Stomach (tissue), 8 donors: ENCODE measurements at regions not wholly inside any gene's neighbourhood (a gene's known extent, or its start where the extent isn't known, plus 50 kb on each side); places are given as distances from the start of the nearest gene placed in this dataset.
"Not testable (repeated sequence)": the region's sequence is repeated elsewhere in the genome, so short reads cannot be mapped to it uniquely, and the experiment has no call there.

Source experiments
- DNase-seq, 2 donors: peaks; one replicate each; pipeline versions ENCODE4 v3.0.0 to v3.0.0-alpha.2; 2013 to 2019
- H3K27ac ChIP-seq, 5 donors: fragments of 200-600 bp in 4 of 5; sonication (generic) in 4 of 5; one replicate each; pipeline ENCODE4 v1.5.1; 2013 to 2019; ENCODE audit warnings: mild to moderate bottlenecking in 1 of 5, moderate library complexity in 1 of 5
- H3K27me3 ChIP-seq, 3 donors: fragments of 200-600 bp; sonication (generic); one replicate each; pipeline ENCODE4 v1.5.1; 2017 to 2019; ENCODE audit warnings: mixed run types in 1 of 3
- H3K36me3 ChIP-seq, 4 donors: fragments of 200-600 bp; sonication (generic); 1 replicate in 3 of 4; 2 replicates in 1 of 4; pipeline ENCODE4 v1.5.1; 2016 to 2019
- H3K4me1 ChIP-seq, 4 donors: fragments of 200-600 bp; sonication (generic); one replicate each; pipeline ENCODE4 v1.5.1; 2016 to 2019
- H3K4me3 ChIP-seq, 4 donors: fragments of 200-600 bp; sonication (generic) in 3 of 4; one replicate each; pipeline ENCODE4 v1.5.1; 2016 to 2019; ENCODE audit warnings: mild to moderate bottlenecking in 1 of 4
- H3K9me3 ChIP-seq, 4 donors: fragments of 200-600 bp; sonication (generic); one replicate each; pipeline ENCODE4 v1.5.1; 2016 to 2019
- CTCF ChIP-seq, 7 experiments: fragments of 450-650 bp in 4 of 7; fragments of 200-600 bp in 3 of 7; sonication (generic) in 3 of 7; IDR thresholded peaks; one replicate each; pipeline ENCODE4 v1.5.1; 2016 to 2019; ENCODE audit warnings: antibody characterized with exemption in 7 of 7, control low read depth in 2 of 7, mild to moderate bottlenecking in 1 of 7
- EP300 ChIP-seq: sonication (generic); formaldehyde crosslinking; IDR thresholded peaks from one replicate; pipeline ENCODE4 v1.6.1; 2017; ENCODE audit warnings: antibody characterized with exemption
- POLR2A ChIP-seq, 4 donors: fragments of 450-650 bp; IDR thresholded peaks; one replicate each; pipeline ENCODE4 v1.6.1; 2016; ENCODE audit warnings: antibody characterized with exemption in 4 of 4, control low read depth in 2 of 4, mild to moderate bottlenecking in 1 of 4, moderate library complexity in 1 of 4
- POLR2AphosphoS5 ChIP-seq, 3 donors: sonication (generic); formaldehyde crosslinking; IDR thresholded peaks; one replicate each; pipeline ENCODE4 v1.6.1; 2016; ENCODE audit warnings: antibody characterized with exemption in 3 of 3
- WGBS, 5 donors: extraction: QIAGEN DNeasy Blood & Tissue Kit in 3 of 5; methylation state at CpG; one replicate each; pipeline versions ENCODE4 v1.1.5 to v1.1.7; 2013 to 2018; 5-methylcytosine and 5-hydroxymethylcytosine counted together
- intact Hi-C: fragments of 100-400 bp; cut with DNase I; formaldehyde crosslinking; loops from one replicate; pipeline ENCODE4 v1.15.1; 2023; ENCODE audit warnings: low total_unique reads
- donor health status: healthy with polysubstance abuse.
- donor health status: Bipolar disorder and iron deficiency.
- donor health status: healthy.

GRCh38 chr21:19065164-19065563, 661.6 kb upstream of the TMPRSS15 start:
- Histone ChIP-seq H3K4me3 (no peak overlapping the region), H3K4me1 (no peaks in the 10 kb centered on the region), H3K9me3 (peaks cover 0 to 10% (median 4%) of the 10 kb centered on the region in 4 donors), H3K27me3 (no peaks in the 10 kb centered on the region), H3K36me3 (no peaks in the 10 kb centered on the region), H3K27ac (no peak overlapping the region)
- 79 to 97% (median 81%) methylated on average over 8 of the region's 8 CpGs for WGBS, 5 donors
- TF ChIP-seq CTCF (IDR thresholded peaks at IDR 0.05) (no peak), POLR2A (IDR thresholded peaks at IDR 0.05) (no peak), EP300 (no peak), POLR2AphosphoS5 (IDR thresholded peaks at IDR 0.05) (no peak)
- DNase-seq: no peak
- intact Hi-C loops: no loop called here

GRCh38 chr21:19076031-19076430, 672.4 kb upstream of the TMPRSS15 start:
- 80 to 90% (median 88%) methylated on average over 1 of the region's 1 CpG for WGBS, 5 donors

GRCh38 chr21:19109694-19110093, 706.1 kb upstream of the TMPRSS15 start:
- no peaks in the 10 kb centered on the region for H3K4me1 ChIP-seq
- TF ChIP-seq CTCF (IDR thresholded peaks at IDR 0.05) (no peak), EP300 (no peak), POLR2A (IDR thresholded peaks at IDR 0.05) (no peak), POLR2AphosphoS5 (IDR thresholded peaks at IDR 0.05) (no peak)
- H3K27me3 ChIP-seq: no peaks in the 10 kb centered on the region
- H3K9me3 ChIP-seq: no peaks in the 10 kb centered on the region
- H3K36me3 ChIP-seq: no peaks in the 10 kb centered on the region
- WGBS, 5 donors: 76 to 93% (median 90%) methylated on average over 2 of the region's 2 CpGs
- H3K27ac ChIP-seq: no peak overlapping the region
- no peak overlapping the region for H3K4me3 ChIP-seq
- DNase-seq: no peak
- intact Hi-C loops: no loop called here

More at GRCh38 chr21:19076031-19076430, 672.4 kb upstream of the TMPRSS15 start:
- no peak overlapping the region for H3K27ac ChIP-seq
- no peak for TF ChIP-seq POLR2AphosphoS5 (IDR thresholded peaks at IDR 0.05)
- TF ChIP-seq POLR2A (IDR thresholded peaks at IDR 0.05): no peak
- TF ChIP-seq CTCF (IDR thresholded peaks at IDR 0.05): no peak
- no peak for TF ChIP-seq EP300
- no peaks in the 10 kb centered on the region for H3K27me3 ChIP-seq
- H3K36me3 ChIP-seq: no peaks in the 10 kb centered on the region
- peaks cover 0 to 36% (median 13%) of the 10 kb centered on the region in 4 donors for H3K9me3 ChIP-seq
- no peak overlapping the region for H3K4me3 ChIP-seq
- DNase-seq: no peak
- no peaks in the 10 kb centered on the region for H3K4me1 ChIP-seq
- intact Hi-C loops: no loop called here

GRCh38 chr21:19119259-19119658, 715.7 kb upstream of the TMPRSS15 start:
- H3K4me3 ChIP-seq, H3K36me3 ChIP-seq, intact Hi-C loops, H3K27me3 ChIP-seq, H3K9me3 ChIP-seq, H3K4me1 ChIP-seq, DNase-seq, H3K27ac ChIP-seq: not testable (repeated sequence)
- 77 to 96% (median 87%) methylated on average over 4 of the region's 4 CpGs for WGBS, 5 donors

- no peaks in the 10 kb centered on the region for H3K36me3 ChIP-seq
- WGBS, 5 donors: 88 to 94% (median 91%) methylated on average over 4 of the region's 4 CpGs
- H3K4me3 ChIP-seq: no peak overlapping the region
- no peak for DNase-seq
- no peaks in the 10 kb centered on the region for H3K9me3 ChIP-seq
- intact Hi-C loops: no loop called here
- no peak for TF ChIP-seq EP300
- TF ChIP-seq POLR2A (IDR thresholded peaks at IDR 0.05): no peak
- no peak for TF ChIP-seq POLR2AphosphoS5 (IDR thresholded peaks at IDR 0.05)
- TF ChIP-seq CTCF (IDR thresholded peaks at IDR 0.05): no peak
- H3K4me1 ChIP-seq: no peaks in the 10 kb centered on the region
- H3K27me3 ChIP-seq: no peaks in the 10 kb centered on the region
- H3K27ac ChIP-seq: no peak overlapping the region
These were observed 717.0 kb upstream of the TMPRSS15 start for GRCh38 chr21:19120591-19120990.
